Right atrium auricular region (tissue), 2 donors: ENCODE measurements at regions not wholly inside any gene's neighbourhood (a gene's known extent, or its start where the extent isn't known, plus 50 kb on each side); places are given as distances from the start of the nearest gene placed in this dataset.

Experiments
- DNase-seq: peaks from one replicate; pipeline ENCODE4 v3.0.0-alpha.2; 2019; ENCODE audit warnings: low spot score
- H3K27ac ChIP-seq, 2 donors: fragments of 200-600 bp; sonication (generic); 1 replicate in 1 of 2; 2 replicates in 1 of 2; pipeline ENCODE4 v1.5.1; 2016 to 2019
- H3K27me3 ChIP-seq, 2 donors: fragments of 200-600 bp; sonication (generic); one replicate each; pipeline versions ENCODE4 v1.5.1 to v1.6.0; 2017 to 2019
- H3K36me3 ChIP-seq: fragments of 200-600 bp; sonication (generic); one replicate; pipeline ENCODE4 v1.5.1; 2016
- H3K4me1 ChIP-seq, 2 donors: fragments of 200-600 bp; sonication (generic); one replicate each; pipeline versions ENCODE4 v1.5.1 to v1.6.0; 2017 to 2019
- H3K4me3 ChIP-seq, 2 donors: fragments of 200-600 bp; sonication (generic); 1 replicate in 1 of 2; 2 replicates in 1 of 2; pipeline ENCODE4 v1.5.1; 2017 to 2019; ENCODE audit warnings: mild to moderate bottlenecking in 1 of 2, moderate library complexity in 1 of 2
- H3K9me3 ChIP-seq, 2 donors: fragments of 200-600 bp; sonication (generic); one replicate each; pipeline ENCODE4 v1.5.1; 2019
- TF ChIP-seq, protein P1 (sequence below), 2 donors: fragments of 200-600 bp; sonication (generic); IDR thresholded peaks; one replicate each; pipeline ENCODE4 v1.5.1; 2019; ENCODE audit warnings: antibody characterized with exemption in 2 of 2

- H3K4me3 ChIP-seq = no peak overlapping the region
- no peak overlapping the region for H3K27ac ChIP-seq
- H3K27me3 ChIP-seq = no peaks in the 10 kb centered on the region
- TF ChIP-seq, protein P1, sequence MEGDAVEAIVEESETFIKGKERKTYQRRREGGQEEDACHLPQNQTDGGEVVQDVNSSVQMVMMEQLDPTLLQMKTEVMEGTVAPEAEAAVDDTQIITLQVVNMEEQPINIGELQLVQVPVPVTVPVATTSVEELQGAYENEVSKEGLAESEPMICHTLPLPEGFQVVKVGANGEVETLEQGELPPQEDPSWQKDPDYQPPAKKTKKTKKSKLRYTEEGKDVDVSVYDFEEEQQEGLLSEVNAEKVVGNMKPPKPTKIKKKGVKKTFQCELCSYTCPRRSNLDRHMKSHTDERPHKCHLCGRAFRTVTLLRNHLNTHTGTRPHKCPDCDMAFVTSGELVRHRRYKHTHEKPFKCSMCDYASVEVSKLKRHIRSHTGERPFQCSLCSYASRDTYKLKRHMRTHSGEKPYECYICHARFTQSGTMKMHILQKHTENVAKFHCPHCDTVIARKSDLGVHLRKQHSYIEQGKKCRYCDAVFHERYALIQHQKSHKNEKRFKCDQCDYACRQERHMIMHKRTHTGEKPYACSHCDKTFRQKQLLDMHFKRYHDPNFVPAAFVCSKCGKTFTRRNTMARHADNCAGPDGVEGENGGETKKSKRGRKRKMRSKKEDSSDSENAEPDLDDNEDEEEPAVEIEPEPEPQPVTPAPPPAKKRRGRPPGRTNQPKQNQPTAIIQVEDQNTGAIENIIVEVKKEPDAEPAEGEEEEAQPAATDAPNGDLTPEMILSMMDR (IDR thresholded peaks at IDR 0.05) = no peak
- DNase-seq = no peak
- no peaks in the 10 kb centered on the region for H3K36me3 ChIP-seq
- no peaks in the 10 kb centered on the region for H3K9me3 ChIP-seq
- H3K4me1 ChIP-seq = no peaks in the 10 kb centered on the region
These were observed 51.5 kb upstream of the SPATA31E1 start for GRCh38 chr9:87831159-87831558.
